Heart left ventricle (tissue), 13 donors: ENCODE measurements at regions not wholly inside any gene's neighbourhood (a gene's known extent, or its start where the extent isn't known, plus 50 kb on each side); places are given as distances from the start of the nearest gene placed in this dataset.

Source experiments
- POLR2A ChIP-seq, 2 donors: fragments of 450-650 bp; IDR thresholded peaks; one replicate each; pipeline ENCODE4 v1.6.1; 2017; ENCODE audit warnings: antibody characterized with exemption in 2 of 2, mild to moderate bottlenecking in 2 of 2, moderate library complexity in 2 of 2
- TF ChIP-seq, protein P1 (sequence below), 12 donors: fragments of 200-600 bp; sonication (generic) in 4 of 12; IDR thresholded peaks; one replicate each; pipeline versions ENCODE4 v1.5.0 to v1.8.0; 2018 to 2022; ENCODE audit warnings: antibody characterized with exemption in 12 of 12, mild to moderate bottlenecking in 5 of 12
- donor health status: ischemic (EF 13 %, LVEDD 7.1; RV severe dilation, severe dysfunction).
- donor health status: DM: no; HTN: yes; CAD: no.
- donor health status: DM: no; HTN: no; CAD: no.
- donor health status: ischemic (EF 25% LVEDD 6.9; RV normal size, moderate dysfunction).
- donor health status: ischemic (EF 25% LVEDD 5.7; RV mildly dilated, moderate dysfunction).
- donor health status: ischemic (EF 35%, LVEDD 5.7; RV mildly dilated, moderate dysfunction).
- donor health status: nonischemic (EF 11% LVEDD 7.7; RV severe dilation, severe dysfunction).
- donor health status: DM: yes; HTN: yes; CAD: no.
- donor health status: PGD.
- donor health status: ischemic (EF 29% LVEDD 5.4; RV normal size, mild dysfunction).
- donor health status: nonischemic (EF 23%, LVEDD 6.1; RV moderate dilation, normal function).

DNA sequence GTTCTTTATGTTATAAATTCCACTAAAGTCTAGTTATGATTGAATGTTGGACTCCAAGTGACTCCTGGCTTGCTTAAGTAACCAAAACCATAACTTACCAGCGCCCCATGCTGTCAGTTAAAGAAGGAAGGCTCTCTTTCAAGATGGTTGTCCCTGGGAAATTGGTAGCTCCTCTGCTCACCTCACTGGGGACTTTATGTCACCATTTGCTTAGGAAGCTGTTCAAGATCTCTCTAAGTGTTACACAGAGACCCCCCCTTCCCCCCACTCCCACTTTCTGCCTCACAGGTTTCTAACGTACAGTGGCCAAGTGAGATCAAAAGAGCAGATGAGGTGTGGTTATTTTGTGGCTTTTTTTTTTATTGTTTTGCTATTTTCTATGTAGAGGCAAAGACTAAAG is 301.8 kb downstream of the AASDHPPT start:
- TF ChIP-seq, protein P1, sequence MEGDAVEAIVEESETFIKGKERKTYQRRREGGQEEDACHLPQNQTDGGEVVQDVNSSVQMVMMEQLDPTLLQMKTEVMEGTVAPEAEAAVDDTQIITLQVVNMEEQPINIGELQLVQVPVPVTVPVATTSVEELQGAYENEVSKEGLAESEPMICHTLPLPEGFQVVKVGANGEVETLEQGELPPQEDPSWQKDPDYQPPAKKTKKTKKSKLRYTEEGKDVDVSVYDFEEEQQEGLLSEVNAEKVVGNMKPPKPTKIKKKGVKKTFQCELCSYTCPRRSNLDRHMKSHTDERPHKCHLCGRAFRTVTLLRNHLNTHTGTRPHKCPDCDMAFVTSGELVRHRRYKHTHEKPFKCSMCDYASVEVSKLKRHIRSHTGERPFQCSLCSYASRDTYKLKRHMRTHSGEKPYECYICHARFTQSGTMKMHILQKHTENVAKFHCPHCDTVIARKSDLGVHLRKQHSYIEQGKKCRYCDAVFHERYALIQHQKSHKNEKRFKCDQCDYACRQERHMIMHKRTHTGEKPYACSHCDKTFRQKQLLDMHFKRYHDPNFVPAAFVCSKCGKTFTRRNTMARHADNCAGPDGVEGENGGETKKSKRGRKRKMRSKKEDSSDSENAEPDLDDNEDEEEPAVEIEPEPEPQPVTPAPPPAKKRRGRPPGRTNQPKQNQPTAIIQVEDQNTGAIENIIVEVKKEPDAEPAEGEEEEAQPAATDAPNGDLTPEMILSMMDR (IDR thresholded peaks at IDR 0.05), result no peak
- no peak for TF ChIP-seq POLR2A (IDR thresholded peaks at IDR 0.05)
